Lung (tissue), 11 donors: ENCODE measurements at regions not wholly inside any gene's neighbourhood (a gene's known extent, or its start where the extent isn't known, plus 50 kb on each side); places are given as distances from the start of the nearest gene placed in this dataset.

ENCODE experiments used
- ATAC-seq: fragments of 200-7000 bp; cut with Tn5 transposase; one replicate; pipeline ENCODE4 v1.9.1; 2020; ENCODE audit warnings: moderate number of reproducible peaks; ENCODE audit not compliant: insufficient read depth, low FRiP score
- DNase-seq, 3 donors: peaks; one replicate each; pipeline ENCODE4 v3.0.0-alpha.2; 2013 to 2017
- H3K27ac ChIP-seq, 2 donors: one replicate each; pipeline ENCODE4 v1.5.1; 2013; ENCODE audit warnings: mild to moderate bottlenecking in 2 of 2, moderate library complexity in 2 of 2, control low read depth in 1 of 2, inconsistent platforms in 1 of 2, low read depth in 1 of 2, low read length in 1 of 2
- H3K27me3 ChIP-seq, 3 donors: one replicate each; pipeline ENCODE4 v1.5.1; 2013; ENCODE audit warnings: low read length in 2 of 3; ENCODE audit not compliant: control insufficient read depth in 3 of 3, insufficient read depth in 3 of 3
- H3K36me3 ChIP-seq, 4 donors: one replicate each; pipeline ENCODE4 v1.5.1; 2013; ENCODE audit warnings: low read length in 4 of 4, mild to moderate bottlenecking in 1 of 4, moderate library complexity in 1 of 4; ENCODE audit not compliant: control insufficient read depth in 4 of 4, insufficient read depth in 4 of 4
- H3K4me1 ChIP-seq, 5 donors: one replicate each; pipeline ENCODE4 v1.5.1; 2013; ENCODE audit warnings: low read length in 5 of 5, mild to moderate bottlenecking in 2 of 5, moderate library complexity in 1 of 5; ENCODE audit not compliant: control insufficient read depth in 5 of 5, insufficient read depth in 5 of 5
- H3K4me3 ChIP-seq: one replicate; pipeline ENCODE4 v1.5.1; 2013; ENCODE audit warnings: mild to moderate bottlenecking, control low read depth, moderate library complexity
- H3K9ac ChIP-seq, 2 donors: one replicate each; pipeline ENCODE4 v1.5.1; 2013; ENCODE audit warnings: low read length in 2 of 2, control low read depth in 1 of 2; ENCODE audit not compliant: insufficient read depth in 1 of 2
- H3K9me3 ChIP-seq, 4 donors: one replicate each; pipeline ENCODE4 v1.5.1; 2013; ENCODE audit warnings: low read length in 3 of 4, mild to moderate bottlenecking in 1 of 4, moderate library complexity in 1 of 4; ENCODE audit not compliant: control insufficient read depth in 4 of 4, insufficient read depth in 3 of 4
- WGBS, 2 donors: extraction: QIAGEN DNeasy Blood & Tissue Kit; methylation state at CpG; one replicate each; pipeline ENCODE4 v1.1.7; 2013; 5-methylcytosine and 5-hydroxymethylcytosine counted together
- TF ChIP-seq, protein P1 (sequence below): IDR thresholded peaks from 2 replicates; pipeline ENCODE4 v1.5.1; 2012; ENCODE audit warnings: mild to moderate bottlenecking; ENCODE audit errors: control extremely low read depth, extremely low read depth
- donor health status: control.
- donor health status: control.
- donor health status: Bipolar disorder and iron deficiency.
- donor health status: healthy.
- donor health status: DM: yes; HTN: yes; CAD: no.

DNA sequence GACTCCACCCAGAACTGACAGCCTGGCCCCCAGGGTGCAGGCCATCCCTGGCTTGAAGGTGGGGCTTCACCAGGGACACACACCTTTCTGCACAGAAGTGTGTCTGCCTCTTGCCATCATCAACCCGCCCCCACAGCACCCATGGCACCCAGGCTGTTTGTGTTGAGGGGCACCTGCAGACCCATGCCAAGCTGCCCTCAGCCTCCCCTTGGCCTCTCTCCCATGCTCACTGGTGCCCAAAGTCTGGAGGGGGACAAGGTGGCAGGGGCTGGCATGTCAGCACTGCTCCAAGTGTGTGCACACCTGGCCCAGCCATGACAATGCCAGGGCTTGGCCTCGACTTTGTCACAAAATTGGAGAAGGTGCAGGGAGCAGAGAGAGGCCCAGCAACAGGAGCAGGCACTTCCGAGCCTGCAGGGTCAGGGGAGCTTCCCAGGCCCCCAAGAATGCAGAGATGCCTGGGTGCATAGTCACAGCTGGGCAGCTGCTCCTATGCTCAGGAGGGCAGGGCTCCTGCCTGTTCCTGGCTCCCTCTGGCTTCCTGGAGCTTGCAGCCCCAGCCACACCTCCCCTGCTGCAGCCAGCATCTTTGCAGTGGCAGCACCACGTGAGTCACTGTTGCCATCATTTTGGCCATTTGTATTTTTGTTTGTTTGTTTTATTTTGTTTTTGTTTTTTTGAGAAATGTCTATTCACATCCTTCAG, 280.6 kb upstream of the UBE2E3 start:
- ATAC-seq = no peak
- Histone ChIP-seq H3K4me3 (no peak overlapping the region), H3K9ac (no peak overlapping the region), H3K9me3 (peaks cover 0 to 3% (median 1%) of the 10 kb centered on the region in 4 donors), H3K27ac (no peak overlapping the region), H3K4me1 (peaks cover 0 to 15% (median 0%) of the 10 kb centered on the region in 5 donors), H3K36me3 (no peaks in the 10 kb centered on the region), H3K27me3 (no peaks in the 10 kb centered on the region)
- no peak for DNase-seq
- TF ChIP-seq, protein P1, sequence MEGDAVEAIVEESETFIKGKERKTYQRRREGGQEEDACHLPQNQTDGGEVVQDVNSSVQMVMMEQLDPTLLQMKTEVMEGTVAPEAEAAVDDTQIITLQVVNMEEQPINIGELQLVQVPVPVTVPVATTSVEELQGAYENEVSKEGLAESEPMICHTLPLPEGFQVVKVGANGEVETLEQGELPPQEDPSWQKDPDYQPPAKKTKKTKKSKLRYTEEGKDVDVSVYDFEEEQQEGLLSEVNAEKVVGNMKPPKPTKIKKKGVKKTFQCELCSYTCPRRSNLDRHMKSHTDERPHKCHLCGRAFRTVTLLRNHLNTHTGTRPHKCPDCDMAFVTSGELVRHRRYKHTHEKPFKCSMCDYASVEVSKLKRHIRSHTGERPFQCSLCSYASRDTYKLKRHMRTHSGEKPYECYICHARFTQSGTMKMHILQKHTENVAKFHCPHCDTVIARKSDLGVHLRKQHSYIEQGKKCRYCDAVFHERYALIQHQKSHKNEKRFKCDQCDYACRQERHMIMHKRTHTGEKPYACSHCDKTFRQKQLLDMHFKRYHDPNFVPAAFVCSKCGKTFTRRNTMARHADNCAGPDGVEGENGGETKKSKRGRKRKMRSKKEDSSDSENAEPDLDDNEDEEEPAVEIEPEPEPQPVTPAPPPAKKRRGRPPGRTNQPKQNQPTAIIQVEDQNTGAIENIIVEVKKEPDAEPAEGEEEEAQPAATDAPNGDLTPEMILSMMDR = no peak
- 83 to 91% methylated on average over 4 of the region's 4 CpGs for WGBS, 2 donors

DNA sequence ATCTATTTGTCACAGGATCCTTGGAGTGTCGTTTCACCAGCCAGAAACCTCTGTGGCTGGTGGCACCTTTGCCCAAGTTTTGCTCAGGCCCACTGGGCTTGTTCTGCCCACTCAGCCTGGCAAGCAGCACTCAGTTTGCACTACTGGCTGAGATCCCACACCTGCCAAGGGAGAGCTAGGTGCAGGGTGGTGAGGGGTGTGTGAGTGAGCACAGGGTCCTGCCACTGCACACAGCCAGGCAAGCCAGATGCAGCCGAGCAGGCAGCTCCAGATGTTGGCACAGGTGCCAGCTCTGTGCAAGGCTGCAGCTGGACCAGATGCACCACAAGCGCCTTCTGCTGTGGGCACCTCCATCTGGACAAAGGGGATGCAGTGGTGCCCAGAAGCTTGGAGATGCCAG, 281.7 kb upstream of the UBE2E3 start:
- no peaks in the 10 kb centered on the region for H3K36me3 ChIP-seq
- no peak overlapping the region for H3K9ac ChIP-seq
- DNase-seq = no peak
- WGBS, 2 donors = 83 to 86% methylated on average over 3 of the region's 3 CpGs
- no peak overlapping the region for H3K27ac ChIP-seq
- no peaks in the 10 kb centered on the region for H3K27me3 ChIP-seq
- no peak for ATAC-seq
- peaks cover 0 to 3% (median 1%) of the 10 kb centered on the region in 4 donors for H3K9me3 ChIP-seq
- H3K4me1 ChIP-seq = peaks cover 0 to 20% (median 0%) of the 10 kb centered on the region in 5 donors
- H3K4me3 ChIP-seq = no peak overlapping the region
- TF ChIP-seq, protein P1 = no peak

DNA sequence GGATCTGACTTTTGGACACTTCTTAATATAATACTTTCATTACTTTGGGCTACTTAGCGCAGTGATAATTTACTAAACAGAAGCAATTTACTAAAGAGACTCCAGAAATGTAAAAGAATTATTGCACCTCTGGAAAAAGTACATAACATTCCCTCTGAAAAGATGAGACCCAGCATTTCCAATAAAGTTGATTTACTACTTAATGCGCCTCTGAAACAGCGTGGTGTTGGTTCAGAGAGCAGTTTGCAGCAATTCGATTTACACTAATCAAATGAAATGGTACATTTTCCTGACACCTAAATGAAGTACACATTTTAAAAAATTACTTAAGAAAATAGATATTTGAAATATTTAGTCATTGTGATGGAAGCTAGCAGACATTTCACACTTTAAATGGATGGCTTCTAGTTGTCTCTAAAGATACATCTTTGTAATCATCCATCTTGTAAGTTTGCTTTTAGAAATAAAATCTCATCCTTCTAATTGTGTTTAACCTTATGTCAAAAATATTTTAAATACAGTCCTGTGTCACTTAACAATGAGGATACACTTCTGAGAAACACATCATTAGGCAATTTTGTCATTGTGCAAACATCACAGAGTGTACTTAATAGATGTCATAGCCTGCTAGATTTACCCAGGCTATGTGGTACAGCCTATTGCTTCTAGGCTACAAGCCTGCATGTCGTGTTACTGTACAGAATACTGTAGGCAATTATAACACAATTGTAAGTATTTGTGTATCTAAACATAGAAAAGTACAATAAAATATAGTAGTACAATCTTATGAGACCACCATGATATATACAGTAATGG, 284.6 kb upstream of the UBE2E3 start:
- Histone ChIP-seq H3K9ac (no peak overlapping the region), H3K27me3 (no peaks in the 10 kb centered on the region), H3K4me3 (no peak overlapping the region), H3K4me1 (peaks cover 0 to 20% (median 0%) of the 10 kb centered on the region in 5 donors), H3K9me3 (peaks cover 0 to 3% (median 0%) of the 10 kb centered on the region in 4 donors), H3K36me3 (no peaks in the 10 kb centered on the region), H3K27ac (no peak overlapping the region)
- ATAC-seq (no peak), DNase-seq (no peak)
- TF ChIP-seq, protein P1 = no peak
- WGBS, 2 donors = 77 to 85% methylated on average over 5 of the region's 5 CpGs
